ENCODE measurements at regions not wholly inside any gene's neighbourhood (a gene's known extent, or its start where the extent isn't known, plus 50 kb on each side); places are given as distances from the start of the nearest gene placed in this dataset.
"Not testable (repeated sequence)": the region's sequence is repeated elsewhere in the genome, so short reads cannot be mapped to it uniquely, and the experiment has no call there.

DNA sequence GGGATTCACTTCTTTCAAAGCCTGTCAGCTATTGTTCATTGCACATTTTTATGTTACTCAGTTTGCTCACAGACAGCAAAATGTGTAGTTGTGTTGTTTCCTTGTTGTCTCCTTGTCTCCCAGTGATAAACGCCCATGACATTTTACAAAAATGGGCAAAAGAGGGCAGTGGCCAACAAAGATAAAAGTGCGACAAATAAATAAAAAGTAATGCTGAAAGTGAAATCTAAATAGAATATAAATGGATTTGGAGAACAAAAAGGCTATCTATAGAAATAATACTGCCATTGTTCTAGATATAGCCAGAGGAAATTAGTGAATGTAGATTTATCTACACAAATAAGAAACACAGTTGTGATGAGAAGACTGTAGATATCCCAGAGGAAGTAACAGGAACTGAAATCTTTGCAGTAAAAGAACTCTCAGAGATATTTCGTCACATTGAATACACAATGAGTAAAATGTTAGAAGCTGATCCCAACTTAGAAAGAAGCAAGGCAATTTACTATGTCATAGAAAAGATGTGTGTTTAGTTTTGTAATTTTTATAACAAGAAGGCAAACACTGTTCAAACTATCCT is 1186.2 kb upstream of the FAM98A start:
- DNase-seq (ENCODE audit: low spot score): no peak
- ATAC-seq: no peak

DNA sequence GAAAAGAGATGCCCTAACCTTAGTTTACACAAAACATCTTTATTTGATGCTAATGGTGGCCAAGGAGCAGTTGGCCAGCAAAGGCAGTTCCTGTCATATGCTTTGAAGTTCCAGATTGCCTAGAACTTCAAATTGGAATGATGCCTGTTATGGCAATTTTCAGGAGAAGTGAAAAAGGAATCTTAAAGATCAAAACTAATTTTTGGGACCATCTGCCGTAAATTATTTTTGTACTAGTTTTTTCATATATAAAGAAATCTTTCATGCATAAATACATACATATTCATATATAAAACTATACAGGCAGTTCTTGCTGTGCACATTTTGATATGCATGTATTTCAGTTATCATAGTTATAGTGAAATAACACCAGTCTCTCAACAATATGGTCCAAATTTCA is 1185.6 kb upstream of the FAM98A start:
- no peak for DNase-seq (ENCODE audit: low spot score)
- ATAC-seq: no peak

DNA sequence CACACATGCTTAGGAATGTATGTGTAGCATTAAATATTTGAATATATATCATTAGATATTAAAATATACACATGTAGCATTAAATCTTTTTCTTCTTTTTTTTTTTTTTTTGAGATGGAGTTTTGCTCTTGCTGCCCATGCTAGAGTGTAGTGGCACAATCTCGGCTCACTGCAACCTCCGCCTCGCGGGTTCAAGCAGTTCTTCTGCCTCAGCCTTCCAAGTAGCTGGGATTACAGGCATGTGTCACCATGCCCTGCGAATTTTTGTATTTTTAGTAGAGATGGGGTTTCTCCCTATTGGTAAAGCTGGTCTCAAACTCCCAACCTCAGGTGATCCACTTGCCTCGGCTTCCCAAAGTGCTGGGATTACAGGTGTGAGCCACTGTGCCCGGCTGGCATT is 1151.6 kb upstream of the FAM98A start:
- not testable (repeated sequence) for ATAC-seq; DNase-seq (ENCODE audit: low spot score)

DNA sequence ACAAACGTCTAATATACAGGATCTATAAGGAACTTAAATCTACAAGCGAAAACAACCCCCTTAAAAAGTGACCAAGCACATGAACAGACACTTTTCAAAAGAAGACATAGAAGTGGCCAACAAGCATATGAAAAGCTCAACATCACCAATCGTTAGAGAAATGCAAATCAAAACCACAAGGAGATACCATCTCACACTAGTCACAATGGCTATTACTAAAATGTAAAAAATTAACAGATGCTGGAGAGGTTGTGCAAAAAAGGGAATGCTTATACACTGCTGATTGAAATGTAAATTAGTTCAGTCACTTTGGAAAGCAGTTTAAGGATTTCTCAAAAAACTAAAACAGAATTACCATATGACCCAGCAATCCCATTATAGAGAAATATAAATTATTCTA is 1148.5 kb upstream of the FAM98A start:
- ATAC-seq: no peak
- DNase-seq (ENCODE audit: low spot score): no peak

DNA sequence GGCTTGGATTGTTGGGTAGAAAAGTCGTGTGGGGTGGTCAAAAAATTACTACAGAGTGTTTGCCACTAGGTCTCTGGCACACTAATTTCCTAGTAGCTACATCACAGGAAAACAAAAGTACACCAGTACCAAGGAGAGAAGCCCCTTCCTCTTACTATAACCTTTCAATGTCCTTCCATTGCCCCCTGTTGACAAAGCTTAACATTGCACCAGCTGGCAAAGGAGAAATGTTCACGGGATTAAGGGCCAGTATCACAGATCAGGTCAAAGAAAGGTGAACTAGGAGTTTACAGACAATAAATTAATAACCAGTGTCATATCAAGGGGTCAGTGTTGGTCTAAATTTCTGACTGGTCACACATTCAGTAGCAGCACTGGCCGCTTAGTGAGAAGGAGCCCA is 1139.6 kb upstream of the FAM98A start:
- DNase-seq (ENCODE audit: low spot score): no peak
- peak; percentile 83 for ATAC-seq

DNA sequence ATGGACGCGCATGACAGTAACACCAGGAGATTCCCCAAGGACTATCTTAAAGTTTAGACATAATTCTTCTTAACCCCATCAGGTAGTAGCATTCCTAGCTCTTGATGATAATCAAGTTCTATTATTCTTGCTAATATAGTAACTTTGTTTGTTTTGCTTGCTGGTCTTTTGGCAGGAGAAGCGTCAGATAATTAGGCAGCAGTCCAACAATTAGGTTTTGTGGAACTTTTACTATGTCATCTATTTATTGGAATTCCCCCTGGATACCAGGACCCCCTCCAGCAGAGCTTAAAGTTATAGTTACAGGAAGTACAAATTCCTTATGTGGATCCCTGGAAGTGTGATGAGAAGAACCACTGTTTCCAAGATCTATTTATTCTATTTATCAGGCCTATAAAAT is 1138.0 kb upstream of the FAM98A start:
- DNase-seq (ENCODE audit: low spot score) (no peak), ATAC-seq (no peak)

DNA sequence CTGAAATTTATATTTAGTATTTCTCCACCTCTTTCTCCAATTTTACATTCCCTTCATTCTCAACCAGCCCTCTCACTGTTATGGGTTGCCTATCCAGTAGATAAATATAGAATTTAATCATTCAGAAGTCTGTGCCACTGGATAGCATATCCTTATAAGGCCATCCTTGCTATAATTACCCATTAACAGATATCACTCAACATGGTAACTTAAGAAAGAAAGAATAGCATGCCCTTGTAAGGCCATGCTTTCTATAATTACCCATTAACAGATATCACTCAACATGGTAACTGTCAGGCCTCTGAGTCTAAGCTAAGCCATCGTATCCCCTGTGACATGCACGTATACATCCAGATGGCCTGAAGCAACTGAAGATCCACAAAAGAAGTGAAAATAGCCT is 1137.4 kb upstream of the FAM98A start:
- DNase-seq (ENCODE audit: low spot score) (no peak), ATAC-seq (no peak)

DNA sequence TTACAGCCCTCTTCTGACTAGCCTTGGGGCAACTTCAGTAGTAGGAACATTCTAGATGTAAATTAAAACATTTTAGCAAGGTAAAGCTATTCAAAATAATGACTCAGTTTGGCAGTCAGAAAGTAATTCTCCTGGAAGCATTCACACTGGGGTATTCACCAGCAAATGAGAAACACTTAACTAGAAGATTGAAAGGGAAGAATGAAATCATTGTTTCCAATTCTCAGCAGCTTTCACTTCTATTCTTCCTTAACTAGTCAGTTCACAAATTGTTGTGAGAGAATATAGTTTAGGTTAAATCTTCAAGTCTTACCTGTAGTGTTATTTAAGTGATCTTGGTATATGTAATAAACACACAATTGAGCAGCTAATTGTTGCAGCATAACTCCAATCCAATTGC is 1135.6 kb upstream of the FAM98A start:
- no peak for DNase-seq (ENCODE audit: low spot score)
- no peak for ATAC-seq

DNA sequence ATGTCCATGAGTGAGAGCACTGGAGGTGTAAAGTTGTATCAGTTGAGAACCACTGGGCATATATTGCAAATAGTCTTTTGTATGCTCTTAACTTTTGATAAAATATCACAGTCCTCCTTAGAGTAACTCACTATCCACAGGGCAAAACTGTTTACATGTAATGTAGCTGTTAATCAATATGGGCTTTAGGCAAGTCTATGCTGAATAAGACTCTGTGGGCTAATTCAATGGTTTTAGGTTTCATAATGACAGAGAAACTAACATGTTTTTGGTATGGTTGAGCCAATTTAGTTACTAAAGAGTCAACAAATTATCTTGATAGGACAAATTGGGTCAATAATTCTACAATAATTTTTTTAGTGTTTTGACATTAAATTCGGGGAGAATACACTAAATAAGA is 1134.9 kb upstream of the FAM98A start:
- ATAC-seq: no peak
- no peak for DNase-seq (ENCODE audit: low spot score)

DNA sequence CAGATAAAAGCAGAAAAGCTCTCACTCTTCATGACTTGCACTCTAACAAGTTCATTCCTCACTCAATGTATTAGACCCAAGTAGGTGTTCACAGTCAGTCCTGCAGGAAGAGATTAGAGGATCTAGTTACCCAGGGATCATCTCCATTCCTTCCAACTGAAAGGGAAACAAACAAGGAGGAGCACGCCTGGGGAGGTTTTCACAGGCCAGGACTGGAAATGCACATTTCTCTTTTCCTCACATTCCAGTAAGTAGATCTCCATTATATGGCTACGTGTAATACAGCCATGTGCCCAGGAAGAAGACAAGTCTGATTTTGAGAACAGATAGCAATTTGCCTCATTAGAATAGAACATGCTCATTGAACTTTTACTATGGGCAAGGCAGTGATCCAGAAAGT is 1132.2 kb upstream of the FAM98A start:
- ATAC-seq: no peak
- no peak for DNase-seq (ENCODE audit: low spot score)

DNA sequence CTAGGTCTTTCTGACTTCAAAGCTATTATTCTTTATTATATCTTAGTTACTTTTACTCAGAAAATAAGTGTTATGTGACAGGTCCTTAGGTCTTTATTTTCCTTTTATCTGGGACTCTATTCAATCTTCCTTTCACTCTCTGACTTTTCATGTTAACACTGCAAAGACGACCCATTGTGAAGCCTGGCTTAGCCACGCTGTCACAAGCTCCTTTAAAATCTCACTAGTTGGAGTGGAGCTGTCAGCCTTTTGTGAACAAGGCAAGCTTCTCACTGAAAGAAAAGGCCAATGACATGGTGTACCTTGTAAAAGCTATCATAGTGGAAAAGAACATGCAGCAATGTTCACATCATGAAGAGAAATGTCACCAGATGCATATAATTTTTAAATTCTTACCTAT is 1130.7 kb upstream of the FAM98A start:
- ATAC-seq: no peak
- no peak for DNase-seq (ENCODE audit: low spot score)

DNA sequence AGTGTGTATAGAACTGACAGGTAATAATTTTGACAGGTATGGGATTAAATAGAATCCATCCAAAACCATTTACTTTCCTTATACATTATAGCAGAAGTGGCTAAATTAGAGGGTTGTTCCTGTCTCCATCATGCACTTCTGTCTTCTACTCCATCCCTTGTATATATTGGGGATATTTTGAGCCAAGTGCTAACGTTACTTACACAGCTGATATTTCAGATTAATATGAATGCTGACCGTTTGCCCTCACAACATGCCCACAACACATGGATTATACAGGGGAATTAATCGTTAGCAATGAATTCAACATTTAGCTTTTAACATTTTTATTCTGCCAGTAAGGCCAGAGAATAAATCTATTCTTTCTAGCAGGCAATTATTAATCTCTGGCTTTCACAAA is 1125.0 kb upstream of the FAM98A start:
- DNase-seq (ENCODE audit: low spot score): no peak
- no peak for ATAC-seq

DNA sequence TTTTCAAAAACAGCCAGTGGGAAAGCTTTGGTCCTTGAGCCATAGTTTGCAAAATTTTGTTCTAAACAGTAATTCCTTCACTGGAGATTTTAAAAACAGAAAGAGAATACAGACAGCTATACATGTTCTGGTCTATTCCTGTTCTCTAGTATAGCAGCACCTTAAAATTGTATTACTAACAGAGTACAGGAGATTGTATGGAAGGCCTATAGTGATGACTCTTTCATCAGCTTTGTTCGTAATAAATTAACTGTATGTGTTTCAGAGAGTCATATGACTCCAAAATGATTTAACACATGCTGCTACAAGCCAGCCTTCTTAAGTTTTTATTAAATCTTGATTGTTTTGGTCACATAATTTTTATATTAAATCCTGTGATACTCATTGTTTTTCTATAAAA is 1124.6 kb upstream of the FAM98A start:
- DNase-seq (ENCODE audit: low spot score) (no peak), ATAC-seq (no peak)

DNA sequence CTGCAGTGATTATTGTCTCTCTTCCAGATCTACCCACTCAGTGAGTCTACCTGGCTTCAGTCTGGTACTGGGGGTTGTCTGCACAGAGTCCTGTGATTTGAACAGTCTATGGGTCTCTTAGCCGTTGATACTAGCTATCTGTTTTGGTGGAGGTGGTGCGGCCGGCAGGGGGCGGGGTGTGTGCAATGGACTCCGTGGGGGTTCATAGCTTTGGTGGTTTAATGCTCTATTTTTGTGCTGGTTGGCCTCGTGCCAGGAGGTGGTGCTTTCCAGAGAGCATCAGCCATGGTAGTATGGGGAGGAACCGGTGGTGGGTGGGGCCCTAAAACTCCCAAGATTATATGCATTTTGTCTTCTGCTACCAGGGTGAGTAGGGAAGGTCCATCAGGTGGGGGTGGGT is 1120.1 kb upstream of the FAM98A start:
- no peak for ATAC-seq
- DNase-seq (ENCODE audit: low spot score): no peak

DNA sequence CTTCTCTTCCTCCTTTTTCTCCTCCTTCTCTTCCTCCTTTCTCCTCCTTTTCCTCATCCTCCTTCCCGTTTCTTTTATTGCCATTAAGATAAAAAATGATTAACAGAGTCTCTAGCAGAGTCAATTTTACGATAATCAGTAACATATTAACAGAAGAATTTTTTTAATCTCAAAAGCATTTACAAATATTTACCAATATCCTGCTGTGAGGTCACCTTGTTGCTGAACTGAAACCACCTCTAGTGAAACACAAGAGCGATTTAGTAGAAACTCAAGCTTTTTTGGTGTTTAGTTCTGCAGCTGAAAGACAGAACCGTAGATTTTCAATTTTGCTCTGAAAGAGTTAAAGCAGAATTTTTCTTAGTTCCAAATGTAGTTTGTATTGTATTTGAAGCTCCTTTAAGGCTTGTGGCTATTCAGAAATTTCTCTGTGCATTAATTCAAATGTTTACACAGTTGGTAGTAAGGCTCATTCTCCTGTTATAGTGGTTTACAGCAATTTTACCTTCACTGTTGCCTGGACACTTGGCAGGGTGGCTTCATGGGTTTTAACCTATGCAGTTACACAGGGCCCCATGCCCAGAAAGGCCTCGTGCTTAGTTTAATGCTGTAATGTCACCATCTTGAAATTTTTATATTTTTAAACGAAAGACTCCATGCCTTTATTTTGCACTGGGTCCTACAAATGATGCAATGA is 1106.6 kb upstream of the FAM98A start:
- ATAC-seq (peak; percentile 79), DNase-seq (ENCODE audit: low spot score) (no peak)

DNA sequence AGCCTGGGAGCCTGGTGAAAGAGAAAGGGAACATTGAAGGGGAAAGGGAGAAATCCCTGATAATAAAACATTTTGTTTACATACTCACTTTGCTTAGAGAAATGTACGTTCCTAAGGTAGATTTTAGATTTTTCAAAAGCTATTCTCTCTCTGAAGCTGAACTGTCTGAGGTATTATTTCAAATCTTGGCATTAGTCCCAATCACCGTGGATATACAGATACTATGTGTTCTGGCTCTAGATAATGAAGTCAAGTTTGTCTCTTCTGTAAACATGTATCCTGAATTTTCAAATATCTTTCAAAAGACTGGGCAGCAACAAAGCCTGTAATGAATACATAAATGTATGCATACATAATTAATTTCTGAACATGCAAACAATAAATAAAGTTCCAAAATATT is 1104.2 kb upstream of the FAM98A start:
- ATAC-seq: no peak
- DNase-seq (ENCODE audit: low spot score): no peak

DNA sequence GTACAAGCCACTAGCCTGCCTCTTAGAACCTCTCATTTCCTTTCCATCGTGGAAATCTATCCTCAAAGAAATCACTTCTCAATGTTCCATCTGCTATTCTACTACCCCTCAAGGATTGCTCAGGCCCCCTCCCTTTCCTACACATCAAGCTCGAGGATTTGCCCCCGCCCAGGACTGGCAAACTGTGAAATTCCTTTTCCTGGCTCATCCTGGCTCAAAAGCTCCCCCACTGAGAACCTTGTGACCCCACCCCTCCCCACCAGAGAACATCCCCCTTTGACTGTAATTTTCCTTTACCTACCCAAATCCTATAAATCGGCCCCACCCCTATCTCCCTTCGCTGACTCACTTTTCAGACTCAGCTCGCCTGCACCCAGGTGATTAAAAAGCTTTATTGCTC is 1103.3 kb upstream of the FAM98A start:
- ATAC-seq; DNase-seq (ENCODE audit: low spot score): not testable (repeated sequence)

DNA sequence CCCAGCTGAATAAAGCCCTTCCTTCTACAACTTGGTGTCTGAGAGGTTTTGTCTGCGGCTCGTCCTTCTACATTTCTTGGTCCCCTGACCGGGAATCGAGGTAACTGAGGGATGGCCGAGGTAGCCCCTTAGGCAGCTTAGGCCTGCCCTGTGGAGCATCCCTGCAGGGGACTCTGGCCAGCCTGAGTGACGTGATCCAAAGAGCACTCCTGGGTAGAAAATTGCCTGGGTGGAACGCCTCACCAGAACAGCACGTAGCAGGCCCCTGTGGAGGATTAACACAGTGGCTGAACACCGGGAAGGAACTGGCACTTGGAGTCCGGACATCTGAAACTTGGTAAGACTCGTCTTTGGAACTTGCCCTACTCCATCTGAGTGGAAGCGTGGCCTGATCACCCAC is 1078.5 kb upstream of the FAM98A start:
- DNase-seq (ENCODE audit: low spot score) (peak; percentile 52), ATAC-seq (peak; percentile 91)

DNA sequence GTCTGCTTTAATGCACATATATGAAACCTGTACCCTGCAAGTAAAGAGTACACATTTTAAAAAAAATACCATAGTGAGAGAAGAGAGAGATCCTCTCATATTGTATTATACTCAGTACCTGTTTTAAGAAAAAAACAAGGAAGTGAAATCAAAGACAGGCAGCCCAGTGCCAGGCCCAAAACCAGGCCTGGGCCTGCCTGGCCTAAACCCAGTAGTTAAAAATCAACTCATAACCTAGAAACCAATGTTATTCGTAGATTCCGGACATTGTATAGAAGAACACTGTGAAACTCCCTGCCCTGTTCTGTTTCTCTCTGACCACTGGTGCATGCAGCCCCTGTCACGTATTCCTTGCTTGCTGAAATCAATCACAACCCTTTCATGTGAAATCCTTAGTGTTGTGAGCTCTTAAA is 1078.0 kb upstream of the FAM98A start:
- ATAC-seq: peak; percentile 69

DNA sequence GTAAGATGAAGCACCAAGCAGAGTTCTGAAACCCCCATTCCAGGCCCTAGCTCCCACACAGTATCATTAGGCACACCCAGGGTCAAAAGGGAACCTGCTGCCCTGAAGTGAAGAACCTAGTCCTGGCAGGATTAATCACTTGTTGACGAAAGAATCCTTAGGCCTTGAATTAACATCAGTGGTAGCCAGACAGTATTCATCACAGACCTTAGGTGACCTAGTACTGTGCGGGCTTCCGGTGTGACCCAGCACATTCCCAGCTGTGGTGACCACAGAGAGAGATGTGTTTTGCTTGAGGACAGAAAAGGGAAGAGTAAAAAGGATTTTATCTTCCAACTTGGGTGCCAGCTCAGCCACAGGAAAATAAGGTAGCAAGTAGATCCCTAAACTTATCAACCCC is 1071.4 kb upstream of the FAM98A start:
- no peak for ATAC-seq
- DNase-seq (ENCODE audit: low spot score): no peak

More for the DNA sequence above, 1078.0 kb upstream of the FAM98A start:
- peak; percentile 58 for DNase-seq (ENCODE audit: low spot score)

DNA sequence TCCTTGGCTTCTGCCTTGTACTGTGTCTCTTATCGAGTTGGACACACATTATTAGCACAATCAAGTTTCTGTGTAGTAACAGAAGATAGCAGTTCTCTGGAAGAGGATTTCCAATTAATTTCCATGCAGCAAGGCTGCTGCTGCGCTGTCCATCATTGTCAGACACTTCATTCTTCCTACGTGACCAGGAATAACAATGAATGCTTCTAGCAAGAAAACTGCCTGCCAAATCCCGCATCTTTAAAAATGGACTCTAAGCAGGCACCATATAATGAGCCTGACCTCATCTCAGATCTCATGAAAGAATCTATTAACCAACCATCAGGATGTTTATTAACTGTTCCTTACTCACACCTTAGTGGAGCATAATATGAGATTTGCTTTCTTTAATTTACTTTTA is 1067.7 kb upstream of the FAM98A start:
- no peak for ATAC-seq
- DNase-seq (ENCODE audit: low spot score): no peak

DNA sequence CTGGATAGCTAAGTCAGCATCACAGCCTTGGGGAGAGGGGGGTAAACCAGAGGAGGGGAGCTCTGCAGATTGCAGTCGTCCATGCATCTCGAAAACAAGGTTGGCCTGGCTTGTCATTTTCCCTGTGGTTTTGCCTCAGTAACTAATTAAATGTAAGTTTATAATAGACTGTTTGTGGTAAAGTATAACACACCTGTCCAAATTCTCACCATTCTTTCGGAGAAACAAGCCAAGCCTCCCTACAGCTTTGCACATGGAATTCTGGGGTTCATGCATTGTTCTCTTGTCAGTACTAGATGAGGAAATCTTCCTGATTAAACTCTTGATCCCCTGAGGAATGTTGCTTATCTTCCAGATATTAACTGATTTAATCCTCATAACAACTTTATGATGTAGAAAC is 1065.2 kb upstream of the FAM98A start:
- ATAC-seq: no peak
- DNase-seq (ENCODE audit: low spot score): no peak

DNA sequence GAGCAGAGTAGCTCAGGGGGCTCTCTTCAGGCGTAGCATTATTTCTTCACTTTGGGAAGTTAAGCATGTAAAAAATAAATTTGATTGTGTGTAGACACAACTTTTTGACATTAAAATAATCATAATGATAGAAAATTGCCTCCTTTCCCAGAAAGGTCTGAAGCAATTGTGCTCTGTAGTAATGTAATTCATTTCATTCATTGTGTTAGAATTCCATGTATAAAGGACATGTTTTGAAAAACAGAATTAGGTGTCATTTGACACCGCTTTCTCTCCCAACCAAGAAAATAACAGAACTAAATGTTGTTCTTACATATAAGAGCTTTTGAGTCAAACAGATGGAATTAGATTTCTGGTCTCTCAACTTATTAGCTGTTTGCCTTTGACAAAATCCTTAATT is 1064.2 kb upstream of the FAM98A start:
- DNase-seq (ENCODE audit: low spot score): no peak
- no peak for ATAC-seq

Measured in left lobe of liver (tissue), 2 donors.